Fibroblast of lung (primary cell): ENCODE measurements at regions not wholly inside any gene's neighbourhood (a gene's known extent, or its start where the extent isn't known, plus 50 kb on each side); places are given as distances from the start of the nearest gene placed in this dataset.

Experiments
- DNase-seq, 2 donors: peaks; one replicate each; pipeline versions ENCODE4 v3.0.0 to v3.0.0-alpha.2; 2010; ENCODE audit warnings: low read depth in 2 of 2
- H2AFZ ChIP-seq: 2 replicates; pipeline ENCODE4 v1.5.1; 2012; ENCODE audit warnings: low read length, control low read depth, inconsistent platforms
- H3K27ac ChIP-seq: 2 replicates; pipeline ENCODE4 v1.5.1; 2011; ENCODE audit warnings: low read length, control low read depth; ENCODE audit not compliant: insufficient read depth
- H3K27me3 ChIP-seq: 2 replicates; pipeline ENCODE4 v1.5.1; 2011; ENCODE audit warnings: mild to moderate bottlenecking, low read length; ENCODE audit not compliant: control insufficient read depth, insufficient read depth
- H3K36me3 ChIP-seq: 2 replicates; pipeline ENCODE4 v1.5.1; 2011; ENCODE audit warnings: low read length; ENCODE audit not compliant: control insufficient read depth, insufficient read depth
- H3K4me1 ChIP-seq: 2 replicates; pipeline ENCODE4 v1.5.1; 2011; ENCODE audit warnings: low read length; ENCODE audit not compliant: control insufficient read depth, insufficient read depth; ENCODE audit errors: extremely low read depth
- H3K4me2 ChIP-seq: 2 replicates; pipeline ENCODE4 v1.5.1; 2011; ENCODE audit warnings: low read length, control low read depth; ENCODE audit not compliant: insufficient read depth; ENCODE audit errors: extremely low read depth
- H3K4me3 ChIP-seq, 4 experiments: fragments of 200-600 bp in 1 of 4; sonication (generic) in 1 of 4; replicated peaks in 1 of 4; 2 replicates each; pipeline ENCODE4 v1.5.1; 2011 to 2016; ENCODE audit warnings: low read length in 4 of 4, low read depth in 3 of 4, mild to moderate bottlenecking in 3 of 4, control low read depth in 2 of 4, inconsistent platforms in 1 of 4, mixed read lengths in 1 of 4; ENCODE audit not compliant: insufficient read depth in 1 of 4; ENCODE audit errors: control extremely low read depth in 1 of 4
- H3K79me2 ChIP-seq: 2 replicates; pipeline ENCODE4 v1.5.1; 2012; ENCODE audit warnings: mild to moderate bottlenecking, low read length, inconsistent platforms; ENCODE audit not compliant: control insufficient read depth, insufficient read depth
- H3K9ac ChIP-seq: 2 replicates; pipeline ENCODE4 v1.5.1; 2011; ENCODE audit warnings: mild to moderate bottlenecking, low read length, control low read depth; ENCODE audit not compliant: insufficient read depth
- H3K9me3 ChIP-seq: 2 replicates; pipeline ENCODE4 v1.5.1; 2012; ENCODE audit warnings: low read depth, low read length; ENCODE audit not compliant: control insufficient read depth, insufficient read depth
- H4K20me1 ChIP-seq: 2 replicates; pipeline ENCODE4 v1.5.1; 2011; ENCODE audit warnings: low read length; ENCODE audit not compliant: control insufficient read depth, insufficient read depth; ENCODE audit errors: extremely low read depth
- CTCF ChIP-seq, 2 donors: IDR thresholded peaks in 1 of 2; conservative IDR thresholded peaks in 1 of 2; 1 replicate in 1 of 2; 2 replicates in 1 of 2; pipeline ENCODE4 v1.5.1; 2011 to 2012; ENCODE audit warnings: low read length in 2 of 2, control low read depth in 1 of 2, inconsistent platforms in 1 of 2, low read depth in 1 of 2, mild to moderate bottlenecking in 1 of 2
- EZH2 ChIP-seq: IDR thresholded peaks from 2 replicates; pipeline ENCODE4 v1.5.1; 2012; ENCODE audit warnings: low read length, control low read depth, mild to moderate bottlenecking; ENCODE audit errors: missing control alignments

- Histone ChIP-seq H3K36me3 (no peaks in the 10 kb centered on the region), H3K4me1 (no peaks in the 10 kb centered on the region), H3K9me3 (no peaks in the 10 kb centered on the region), H3K79me2 (no peaks in the 10 kb centered on the region), H3K27ac (no peak overlapping the region), H2AFZ (no peak overlapping the region), H3K27me3 (no peaks in the 10 kb centered on the region), H3K9ac (no peak overlapping the region), H3K4me3 (no peak overlapping the region), H4K20me1 (no peaks in the 10 kb centered on the region), H3K4me2 (no peak overlapping the region)
- TF ChIP-seq CTCF (conservative IDR thresholded peaks at IDR 0.05 in 1 of 2, IDR thresholded peaks at IDR 0.05 in 1 of 2; ENCODE audit: low read depth in 1 of 2, low read length in 2 of 2) (no peak), EZH2 (no peak)
- DNase-seq = no peak
These were observed 2090.9 kb upstream of the WWC1 start for GRCh38 chr5:166200532-166200931.

GRCh38 chr5:166211640-166212039, 2079.8 kb upstream of the WWC1 start:
- no peaks in the 10 kb centered on the region for H4K20me1 ChIP-seq
- H3K27me3 ChIP-seq = no peaks in the 10 kb centered on the region
- H3K4me1 ChIP-seq = no peaks in the 10 kb centered on the region
- H3K4me3 ChIP-seq = no peak overlapping the region
- H3K4me2 ChIP-seq = no peak overlapping the region
- DNase-seq = no peak
- H3K27ac ChIP-seq = no peak overlapping the region
- no peak overlapping the region for H2AFZ ChIP-seq
- H3K9ac ChIP-seq = no peak overlapping the region
- no peaks in the 10 kb centered on the region for H3K36me3 ChIP-seq
- TF ChIP-seq EZH2 = no peak
- no peak for TF ChIP-seq CTCF (conservative IDR thresholded peaks at IDR 0.05 in 1 of 2, IDR thresholded peaks at IDR 0.05 in 1 of 2; ENCODE audit: low read depth in 1 of 2, low read length in 2 of 2)
- no peaks in the 10 kb centered on the region for H3K9me3 ChIP-seq
- no peaks in the 10 kb centered on the region for H3K79me2 ChIP-seq

GRCh38 chr5:166236327-166236726, 2055.1 kb upstream of the WWC1 start:
- Histone ChIP-seq H2AFZ (no peak overlapping the region), H3K4me2 (no peak overlapping the region), H4K20me1 (no peaks in the 10 kb centered on the region), H3K36me3 (no peaks in the 10 kb centered on the region), H3K27me3 (no peaks in the 10 kb centered on the region), H3K27ac (no peak overlapping the region), H3K79me2 (no peaks in the 10 kb centered on the region), H3K4me1 (no peaks in the 10 kb centered on the region), H3K4me3 (no peak overlapping the region), H3K9ac (no peak overlapping the region), H3K9me3 (no peaks in the 10 kb centered on the region)
- DNase-seq = no peak
- TF ChIP-seq EZH2 (no peak), CTCF (conservative IDR thresholded peaks at IDR 0.05 in 1 of 2, IDR thresholded peaks at IDR 0.05 in 1 of 2; ENCODE audit: low read depth in 1 of 2, low read length in 2 of 2) (no peak)
